ENCODE measurements at regions not wholly inside any gene's neighbourhood (a gene's known extent, or its start where the extent isn't known, plus 50 kb on each side); places are given as distances from the start of the nearest gene placed in this dataset.

DNA sequence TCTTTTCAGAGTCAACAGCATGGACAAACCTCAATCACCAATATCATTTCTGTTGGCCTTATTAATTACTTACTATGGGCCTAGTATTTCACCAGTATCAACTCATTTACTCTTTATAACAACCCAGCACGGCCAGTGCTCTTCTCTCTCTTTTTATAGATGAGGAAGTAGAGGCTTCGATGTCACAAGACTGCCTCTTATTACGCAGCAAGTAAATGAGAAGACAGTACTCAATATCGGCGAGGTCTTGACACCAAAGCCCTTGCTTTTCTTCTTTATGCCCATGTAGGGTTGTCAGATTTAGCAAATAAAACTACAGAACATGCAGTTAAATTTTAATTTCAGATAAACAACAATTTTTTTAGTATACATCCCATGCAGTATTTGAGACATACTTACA, 99.0 kb upstream of the KCNMB2 start:
- Histone ChIP-seq H3K4me1 (ENCODE audit: control insufficient read depth, extremely low read depth, insufficient read depth, low read length) (no peaks in the 10 kb centered on the region), H3K79me2 (ENCODE audit: control insufficient read depth, insufficient read depth, low read length) (no peaks in the 10 kb centered on the region), H3K27me3 (ENCODE audit: control insufficient read depth in 2 of 2, insufficient read depth in 2 of 2, low read length in 2 of 2) (peaks cover 0 to 1% of the 10 kb centered on the region in 2 experiments), H3K4me2 (ENCODE audit: insufficient read depth, low read length) (no peak overlapping the region), H3K27ac (ENCODE audit: insufficient read depth, low read depth, low read length) (no peak overlapping the region), H3K4me3 (replicated peaks in 1 of 3; ENCODE audit: insufficient read depth in 1 of 3, low read depth in 1 of 3, low read length in 3 of 3) (no peak overlapping the region), H2AFZ (ENCODE audit: low read depth, low read length) (no peak overlapping the region), H3K9ac (replicated peaks; ENCODE audit: extremely low read depth, insufficient read depth, low read length) (no peak overlapping the region), H3K9me1 (replicated peaks; ENCODE audit: control insufficient read depth, extremely low read depth, insufficient read depth, low read length) (no peaks in the 10 kb centered on the region), H3K9me3 (replicated peaks; ENCODE audit: control insufficient read depth, insufficient read depth, low read length) (no peaks in the 10 kb centered on the region), H3K36me3 (ENCODE audit: control insufficient read depth in 2 of 2, extremely low read depth in 1 of 2, insufficient read depth in 2 of 2, low read length in 2 of 2) (no peaks in the 10 kb centered on the region), H4K20me1 (replicated peaks; ENCODE audit: control insufficient read depth, extremely low read depth, insufficient read depth, low read length) (no peaks in the 10 kb centered on the region)
- DNase-seq (ENCODE audit: low read depth, low spot score) = no peak
- POLR2A ChIA-PET = no interaction called here
- TF ChIP-seq GATA2 (IDR thresholded peaks at IDR 0.05; ENCODE audit: insufficient read depth, insufficient read length, low read depth, low read length) = no peak
- TF ChIP-seq, protein P1, sequence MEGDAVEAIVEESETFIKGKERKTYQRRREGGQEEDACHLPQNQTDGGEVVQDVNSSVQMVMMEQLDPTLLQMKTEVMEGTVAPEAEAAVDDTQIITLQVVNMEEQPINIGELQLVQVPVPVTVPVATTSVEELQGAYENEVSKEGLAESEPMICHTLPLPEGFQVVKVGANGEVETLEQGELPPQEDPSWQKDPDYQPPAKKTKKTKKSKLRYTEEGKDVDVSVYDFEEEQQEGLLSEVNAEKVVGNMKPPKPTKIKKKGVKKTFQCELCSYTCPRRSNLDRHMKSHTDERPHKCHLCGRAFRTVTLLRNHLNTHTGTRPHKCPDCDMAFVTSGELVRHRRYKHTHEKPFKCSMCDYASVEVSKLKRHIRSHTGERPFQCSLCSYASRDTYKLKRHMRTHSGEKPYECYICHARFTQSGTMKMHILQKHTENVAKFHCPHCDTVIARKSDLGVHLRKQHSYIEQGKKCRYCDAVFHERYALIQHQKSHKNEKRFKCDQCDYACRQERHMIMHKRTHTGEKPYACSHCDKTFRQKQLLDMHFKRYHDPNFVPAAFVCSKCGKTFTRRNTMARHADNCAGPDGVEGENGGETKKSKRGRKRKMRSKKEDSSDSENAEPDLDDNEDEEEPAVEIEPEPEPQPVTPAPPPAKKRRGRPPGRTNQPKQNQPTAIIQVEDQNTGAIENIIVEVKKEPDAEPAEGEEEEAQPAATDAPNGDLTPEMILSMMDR (IDR thresholded peaks at IDR 0.05; ENCODE audit: extremely low read depth in 1 of 2, insufficient read depth in 1 of 2, low read depth in 1 of 2, low read length in 2 of 2) = no peak
- TF ChIP-seq FOS (IDR thresholded peaks at IDR 0.05; ENCODE audit: borderline replicate concordance, insufficient read depth, low read length) = no peak
- TF ChIP-seq POLR2A (IDR thresholded peaks at IDR 0.05; ENCODE audit: low read depth, low read length) = no peak
- no peak for TF ChIP-seq POLR2AphosphoS5 (IDR thresholded peaks at IDR 0.05; ENCODE audit: insufficient read depth, low read depth, low read length)
- no peak for TF ChIP-seq EZH2 (IDR thresholded peaks at IDR 0.05; ENCODE audit: borderline replicate concordance, low read depth, low read length, severe bottlenecking)
- no peak for TF ChIP-seq JUN (IDR thresholded peaks at IDR 0.05; ENCODE audit: borderline replicate concordance, insufficient read depth, insufficient read length, low read depth)
- CTCF ChIA-PET = interaction anchor here (0.6 to 3.7 kb wide), 19 partner anchors 8 to 990 kb away, joined by 3 to 107 read pairs (median 5); partner anchors contain the start of gene MFN1
- dilution Hi-C loops (cut with MboI; ENCODE audit: extremely low pct_ligation_motif_present, low sequenced_read_pairs) (no loop called here), intact Hi-C loops (cut with micrococcal nuclease) (loop anchor here (1.0 to 2.0 kb wide), 2 partner anchors 171 to 880 kb away; no protein-coding TSS in a partner anchor)
- no TSS peak for BruUV-seq (replicated peaks)
- no peak for FAIRE-seq
